ENCODE measurements at regions not wholly inside any gene's neighbourhood (a gene's known extent, or its start where the extent isn't known, plus 50 kb on each side); places are given as distances from the start of the nearest gene placed in this dataset.
"Not testable (repeated sequence)": the region's sequence is repeated elsewhere in the genome, so short reads cannot be mapped to it uniquely, and the experiment has no call there.

DNA sequence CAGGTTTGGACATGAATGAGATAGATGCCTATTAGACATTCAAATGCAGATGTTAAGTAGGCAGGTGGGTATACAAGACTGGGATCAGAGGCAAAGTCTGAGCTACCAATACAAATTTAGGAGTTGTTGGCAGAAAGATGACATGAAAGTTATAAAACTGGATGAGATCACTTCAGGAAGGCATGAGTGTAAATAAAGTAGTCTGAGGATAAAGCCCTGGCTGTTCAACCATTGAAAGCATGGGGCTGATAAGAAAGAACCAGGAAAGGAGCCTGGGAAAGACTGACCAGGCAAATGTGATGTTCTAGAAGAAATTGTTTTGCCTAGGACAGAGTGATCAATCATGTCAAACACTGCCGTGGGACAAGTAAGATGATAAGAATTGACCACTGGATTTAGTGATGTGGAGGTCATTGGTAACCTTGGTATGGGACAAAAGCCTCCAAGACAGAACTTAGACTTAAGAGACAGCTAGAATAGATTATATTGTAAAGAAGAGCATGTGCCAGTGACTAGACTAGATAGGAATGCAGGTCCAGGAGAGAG lies 98.5 kb downstream of the EHF start:
- H3K4me3 ChIP-seq (ENCODE audit: low read length in 2 of 2) = no peak overlapping the region
- no peak overlapping the region for H3K9ac ChIP-seq (ENCODE audit: low read depth in 1 of 2, low read length in 2 of 2)
- H3K27ac ChIP-seq (ENCODE audit: low read depth in 2 of 2, low read length in 2 of 2) = no peak overlapping the region
- H3K9me3 ChIP-seq (ENCODE audit: control insufficient read depth in 2 of 2, low read length in 2 of 2) = no peaks in the 10 kb centered on the region
- no peaks in the 10 kb centered on the region for H3K4me1 ChIP-seq (ENCODE audit: control insufficient read depth in 2 of 2, insufficient read depth in 2 of 2, low read length in 2 of 2)
- H3K36me3 ChIP-seq (ENCODE audit: control insufficient read depth in 2 of 2, insufficient read depth in 2 of 2, low read length in 2 of 2) = no peaks in the 10 kb centered on the region
- H3K27me3 ChIP-seq (ENCODE audit: control insufficient read depth in 2 of 2, insufficient read depth in 2 of 2, low read length in 2 of 2) = no peaks in the 10 kb centered on the region

DNA sequence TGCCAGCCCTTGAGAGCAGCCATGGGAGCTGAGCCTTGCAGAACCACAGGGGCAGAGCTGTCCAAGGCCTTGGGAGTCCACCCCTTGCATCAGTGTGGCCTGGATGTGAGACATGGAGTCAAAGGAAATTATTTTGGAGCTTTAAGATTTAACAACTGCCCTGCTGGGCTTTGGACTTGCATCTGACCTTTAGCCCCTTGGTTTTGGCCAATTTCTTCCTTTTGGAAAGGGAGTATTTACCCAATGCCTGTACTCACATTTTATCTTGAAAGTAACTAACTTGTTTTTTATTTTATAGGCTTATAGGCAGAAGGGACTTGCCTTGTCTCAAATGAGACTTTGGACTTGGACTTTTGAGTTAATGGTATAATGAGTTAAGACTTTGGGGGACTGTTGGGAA lies 92.7 kb downstream of the EHF start:
- not testable (repeated sequence) for H3K4me3 ChIP-seq (ENCODE audit: low read length in 2 of 2); H3K27ac ChIP-seq (ENCODE audit: low read depth in 2 of 2, low read length in 2 of 2); H3K36me3 ChIP-seq (ENCODE audit: control insufficient read depth in 2 of 2, insufficient read depth in 2 of 2, low read length in 2 of 2); H3K4me1 ChIP-seq (ENCODE audit: control insufficient read depth in 2 of 2, insufficient read depth in 2 of 2, low read length in 2 of 2); H3K27me3 ChIP-seq (ENCODE audit: control insufficient read depth in 2 of 2, insufficient read depth in 2 of 2, low read length in 2 of 2); H3K9ac ChIP-seq (ENCODE audit: low read depth in 1 of 2, low read length in 2 of 2); H3K9me3 ChIP-seq (ENCODE audit: control insufficient read depth in 2 of 2, low read length in 2 of 2)

Measured in mucosa of rectum (tissue), 2 donors.